Neural cell (in vitro differentiated cells): ENCODE measurements at regions not wholly inside any gene's neighbourhood (a gene's known extent, or its start where the extent isn't known, plus 50 kb on each side); places are given as distances from the start of the nearest gene placed in this dataset.

Experiments
- H2AFZ ChIP-seq: fragments of 200-600, 300-800 bp; sonication (generic), shearing (Covaris generic); 2 replicates; pipeline ENCODE4 v1.6.0; 2014; ENCODE audit warnings: low read depth, mild to moderate bottlenecking, antibody characterized with exemption, low read length, moderate library complexity
- H3F3A ChIP-seq: fragments of 200-600 bp; shearing (Covaris generic); 2 replicates; pipeline ENCODE4 v1.6.1; 2016; ENCODE audit warnings: mild to moderate bottlenecking, moderate library complexity, mixed read lengths, antibody characterized with exemption, low read length; ENCODE audit not compliant: insufficient read depth, poor library complexity, severe bottlenecking
- H3K27ac ChIP-seq: fragments of 200-600, 300-800 bp; sonication (generic), shearing (Covaris generic); 2 replicates; pipeline ENCODE4 v1.5.1; 2014; ENCODE audit warnings: mild to moderate bottlenecking, low read length, moderate library complexity
- H3K27me3 ChIP-seq: fragments of 300-800, 200-600 bp; sonication (generic), shearing (Covaris generic); 2 replicates; pipeline ENCODE4 v1.6.0; 2014; ENCODE audit warnings: mild to moderate bottlenecking, low read depth, low read length, moderate library complexity; ENCODE audit not compliant: insufficient read depth
- H3K36me3 ChIP-seq: fragments of 300-800, 200-600 bp; sonication (generic), shearing (Covaris generic); 2 replicates; pipeline ENCODE4 v1.5.1; 2014; ENCODE audit warnings: mild to moderate bottlenecking, antibody characterized with exemption, low read length, moderate library complexity; ENCODE audit not compliant: insufficient read depth
- H3K4me2 ChIP-seq: fragments of 300-800, 200-600 bp; sonication (generic), shearing (Covaris generic); 2 replicates; pipeline ENCODE4 v1.6.0; 2014; ENCODE audit warnings: mild to moderate bottlenecking, low read length
- H3K4me3 ChIP-seq: fragments of 300-800, 200-600 bp; sonication (generic), shearing (Covaris generic); 2 replicates; pipeline ENCODE4 v1.5.1; 2014; ENCODE audit warnings: mild to moderate bottlenecking, low read length, moderate library complexity
- H3K79me2 ChIP-seq: fragments of 200-600 bp; shearing (Covaris generic); replicated peaks from 2 replicates; pipeline ENCODE4 v1.6.0; 2014; ENCODE audit warnings: mild to moderate bottlenecking, low read length, moderate library complexity; ENCODE audit not compliant: insufficient read depth
- H3K9ac ChIP-seq: fragments of 300-800, 200-600 bp; sonication (generic), shearing (Covaris generic); 2 replicates; pipeline ENCODE4 v1.6.1; 2016; ENCODE audit warnings: mild to moderate bottlenecking, low read length, mixed read lengths
- H3K9me2 ChIP-seq: fragments of 200-600 bp; shearing (Covaris generic); 2 replicates; pipeline ENCODE4 v1.6.1; 2016; ENCODE audit warnings: mild to moderate bottlenecking, low read length, mixed read lengths; ENCODE audit not compliant: insufficient read depth
- H3K9me3 ChIP-seq: fragments of 200-600, 300-800 bp; sonication (generic), shearing (Covaris generic); 2 replicates; pipeline ENCODE4 v1.6.1; 2016; ENCODE audit warnings: mild to moderate bottlenecking, mixed run types, low read length, moderate library complexity, mixed read lengths
- H4K20me1 ChIP-seq: fragments of 200-600 bp; shearing (Covaris generic); 2 replicates; pipeline ENCODE4 v1.6.1; 2016; ENCODE audit warnings: mild to moderate bottlenecking, mixed run types; ENCODE audit not compliant: insufficient read depth
- CTCF ChIP-seq: fragments of 450-650 bp; IDR thresholded peaks from 2 replicates; pipeline ENCODE4 v1.5.1; 2014; ENCODE audit warnings: antibody characterized with exemption, mild to moderate bottlenecking, moderate library complexity; ENCODE audit not compliant: poor library complexity, severe bottlenecking
- EP300 ChIP-seq: fragments of 450-650 bp; conservative IDR thresholded peaks from 2 replicates; pipeline ENCODE4 v1.6.1; 2014; ENCODE audit warnings: antibody characterized with exemption, mild to moderate bottlenecking, moderate library complexity; ENCODE audit not compliant: poor library complexity, severe bottlenecking
- EZH2 ChIP-seq: fragments of 200-600, 300-800 bp; shearing (Covaris generic), sonication (generic); IDR thresholded peaks from 2 replicates; pipeline ENCODE4 v1.6.1; 2014; ENCODE audit warnings: antibody characterized with exemption, low read length, borderline replicate concordance, mild to moderate bottlenecking; ENCODE audit not compliant: insufficient read depth, poor library complexity, severe bottlenecking
- MXI1 ChIP-seq: fragments of 450-650 bp; conservative IDR thresholded peaks from 2 replicates; pipeline ENCODE4 v1.6.1; 2014; ENCODE audit warnings: antibody characterized with exemption, mild to moderate bottlenecking; ENCODE audit not compliant: poor library complexity, severe bottlenecking
- POLR2AphosphoS5 ChIP-seq: IDR thresholded peaks from 2 replicates; pipeline ENCODE4 v1.6.1; 2012
- RAD21 ChIP-seq: fragments of 450-650 bp; conservative IDR thresholded peaks from 2 replicates; pipeline ENCODE4 v1.6.1; 2014; ENCODE audit warnings: antibody characterized with exemption, mild to moderate bottlenecking, moderate library complexity
- REST ChIP-seq: IDR thresholded peaks from 2 replicates; pipeline ENCODE4 v1.6.1; 2012; ENCODE audit warnings: borderline replicate concordance
- SMC3 ChIP-seq: fragments of 450-650 bp; conservative IDR thresholded peaks from 2 replicates; pipeline ENCODE4 v1.6.1; 2014; ENCODE audit warnings: antibody characterized with exemption, mild to moderate bottlenecking, moderate library complexity; ENCODE audit not compliant: poor library complexity
- TAF1 ChIP-seq: IDR thresholded peaks from 2 replicates; pipeline ENCODE4 v1.6.1; 2012; ENCODE audit warnings: low read depth

- Histone ChIP-seq H2AFZ (no peak overlapping the region), H3K9ac (no peak overlapping the region)
Observed at GRCh38 chr16:86961171-86961601, 356.0 kb downstream of the C16orf95 start.

GRCh38 chr16:86962259-86962658, 354.9 kb downstream of the C16orf95 start:
- Histone ChIP-seq H3K4me2 (no peak overlapping the region), H3K79me2 (no peaks in the 10 kb centered on the region), H3K27ac (no peak overlapping the region), H3K27me3 (no peaks in the 10 kb centered on the region), H3F3A (no peaks in the 10 kb centered on the region), H3K36me3 (no peaks in the 10 kb centered on the region), H3K9me2 (no peaks in the 10 kb centered on the region), H2AFZ (no peak overlapping the region), H3K4me3 (no peak overlapping the region), H4K20me1 (no peaks in the 10 kb centered on the region), H3K9me3 (no peaks in the 10 kb centered on the region), H3K9ac (no peak overlapping the region)
- TF ChIP-seq EP300, result no peak
- no peak for TF ChIP-seq SMC3
- no peak for TF ChIP-seq EZH2
- TF ChIP-seq MXI1, result no peak
- TF ChIP-seq CTCF, result no peak
- no peak for TF ChIP-seq RAD21
- no peak for TF ChIP-seq TAF1
- no peak for TF ChIP-seq REST
- no peak for TF ChIP-seq POLR2AphosphoS5

More at GRCh38 chr16:86961171-86961601, 356.0 kb downstream of the C16orf95 start:
- no peaks in the 10 kb centered on the region for H3K9me2 ChIP-seq
- H3K79me2 ChIP-seq, result no peaks in the 10 kb centered on the region
- H3K9me3 ChIP-seq, result no peaks in the 10 kb centered on the region
- H3F3A ChIP-seq, result no peaks in the 10 kb centered on the region
- H3K27ac ChIP-seq, result no peak overlapping the region
- no peaks in the 10 kb centered on the region for H4K20me1 ChIP-seq
- no peak for TF ChIP-seq CTCF
- no peak for TF ChIP-seq RAD21
- TF ChIP-seq TAF1, result no peak
- no peak for TF ChIP-seq SMC3
- no peak overlapping the region for H3K4me3 ChIP-seq
- H3K36me3 ChIP-seq, result no peaks in the 10 kb centered on the region
- no peak overlapping the region for H3K4me2 ChIP-seq
- H3K27me3 ChIP-seq, result no peaks in the 10 kb centered on the region
